HCT116 (cell line): ENCODE measurements at regions not wholly inside any gene's neighbourhood (a gene's known extent, or its start where the extent isn't known, plus 50 kb on each side); places are given as distances from the start of the nearest gene placed in this dataset.

Source experiments
- EGR1 ChIP-seq: IDR thresholded peaks from 2 replicates; pipeline ENCODE4 v1.6.1; 2012; ENCODE audit warnings: low read depth
- EZH2 ChIP-seq: fragments of 200-600 bp; sonication (generic); IDR thresholded peaks from 2 replicates; pipeline ENCODE4 v1.6.1; 2017; ENCODE audit warnings: antibody characterized with exemption, mixed run types
- FOSL1 ChIP-seq: IDR thresholded peaks from 2 replicates; pipeline ENCODE4 v1.6.1; 2012; ENCODE audit warnings: low read depth
- JUND ChIP-seq: IDR thresholded peaks from 2 replicates; pipeline ENCODE4 v1.6.1; 2012
- POLR2A ChIP-seq: IDR thresholded peaks from 2 replicates; pipeline ENCODE4 v1.7.0; 2011; ENCODE audit warnings: borderline replicate concordance; ENCODE audit not compliant: insufficient read depth, insufficient read length; ENCODE audit errors: extremely low read depth
- POLR2AphosphoS5 ChIP-seq: IDR thresholded peaks from 2 replicates; pipeline ENCODE4 v1.6.1; 2011; ENCODE audit warnings: mild to moderate bottlenecking, low read depth, low read length, moderate library complexity
- RAD21 ChIP-seq: IDR thresholded peaks from 2 replicates; pipeline ENCODE4 v1.6.1; 2012; ENCODE audit warnings: low read depth, mild to moderate bottlenecking
- ZFX ChIP-seq: fragments of 450-650 bp; IDR thresholded peaks from 2 replicates; pipeline ENCODE4 v1.6.1; 2017
- ZNF274 ChIP-seq: fragments of 200-500 bp; sonication (Bioruptor generic); IDR thresholded peaks from 2 replicates; pipeline ENCODE4 v1.6.1; 2014; ENCODE audit warnings: mild to moderate bottlenecking, low read depth, low read length, inconsistent platforms
- TF ChIP-seq, protein P1 (sequence below): IDR thresholded peaks from 2 replicates; pipeline ENCODE4 v1.6.1; 2012
- TF ChIP-seq, protein P2 (sequence below), 3 experiments: fragments of 200-600 bp in 1 of 3; sonication (generic) in 1 of 3; IDR thresholded peaks in 2 of 3; conservative IDR thresholded peaks in 1 of 3; 2 replicates each; pipeline ENCODE4 v1.5.1; 2012 to 2017; ENCODE audit warnings: low read depth in 2 of 3, low read length in 2 of 3, antibody characterized with exemption in 1 of 3, borderline replicate concordance in 1 of 3, control low read depth in 1 of 3, mild to moderate bottlenecking in 1 of 3, mixed read lengths in 1 of 3, mixed run types in 1 of 3, moderate library complexity in 1 of 3; ENCODE audit not compliant: insufficient read depth in 1 of 3
- TF ChIP-seq, protein P3 (sequence below): IDR thresholded peaks from 2 replicates; pipeline ENCODE4 v1.6.1; 2012; ENCODE audit warnings: low read depth

DNA sequence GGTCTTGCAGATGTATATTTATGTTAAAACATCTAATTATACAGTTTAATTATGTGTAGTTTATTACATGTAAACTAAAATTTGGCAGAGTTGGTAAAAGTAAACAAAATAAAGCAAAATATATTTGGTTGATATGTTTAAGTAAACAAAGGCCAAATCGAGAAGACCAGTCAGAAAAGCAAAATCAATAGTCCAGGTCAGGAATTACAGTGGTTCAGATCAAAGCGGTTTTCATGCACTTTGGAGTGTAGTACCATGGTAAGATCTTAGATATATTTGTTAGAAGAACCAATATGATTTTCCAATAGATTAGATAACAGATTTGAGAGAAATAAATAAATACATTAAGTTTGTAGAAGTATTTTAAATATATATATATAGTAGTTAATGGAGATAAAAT is 1421.6 kb upstream of the CDH8 start:
- TF ChIP-seq JUND (no peak), EZH2 (no peak), POLR2A (no peak), EGR1 (no peak), ZFX (no peak), ZNF274 (no peak), RAD21 (no peak), FOSL1 (no peak), POLR2AphosphoS5 (no peak)
- TF ChIP-seq, protein P1, sequence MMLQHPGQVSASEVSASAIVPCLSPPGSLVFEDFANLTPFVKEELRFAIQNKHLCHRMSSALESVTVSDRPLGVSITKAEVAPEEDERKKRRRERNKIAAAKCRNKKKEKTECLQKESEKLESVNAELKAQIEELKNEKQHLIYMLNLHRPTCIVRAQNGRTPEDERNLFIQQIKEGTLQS, result no peak
- TF ChIP-seq, protein P2, sequence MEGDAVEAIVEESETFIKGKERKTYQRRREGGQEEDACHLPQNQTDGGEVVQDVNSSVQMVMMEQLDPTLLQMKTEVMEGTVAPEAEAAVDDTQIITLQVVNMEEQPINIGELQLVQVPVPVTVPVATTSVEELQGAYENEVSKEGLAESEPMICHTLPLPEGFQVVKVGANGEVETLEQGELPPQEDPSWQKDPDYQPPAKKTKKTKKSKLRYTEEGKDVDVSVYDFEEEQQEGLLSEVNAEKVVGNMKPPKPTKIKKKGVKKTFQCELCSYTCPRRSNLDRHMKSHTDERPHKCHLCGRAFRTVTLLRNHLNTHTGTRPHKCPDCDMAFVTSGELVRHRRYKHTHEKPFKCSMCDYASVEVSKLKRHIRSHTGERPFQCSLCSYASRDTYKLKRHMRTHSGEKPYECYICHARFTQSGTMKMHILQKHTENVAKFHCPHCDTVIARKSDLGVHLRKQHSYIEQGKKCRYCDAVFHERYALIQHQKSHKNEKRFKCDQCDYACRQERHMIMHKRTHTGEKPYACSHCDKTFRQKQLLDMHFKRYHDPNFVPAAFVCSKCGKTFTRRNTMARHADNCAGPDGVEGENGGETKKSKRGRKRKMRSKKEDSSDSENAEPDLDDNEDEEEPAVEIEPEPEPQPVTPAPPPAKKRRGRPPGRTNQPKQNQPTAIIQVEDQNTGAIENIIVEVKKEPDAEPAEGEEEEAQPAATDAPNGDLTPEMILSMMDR (IDR thresholded peaks at IDR 0.05 in 2 of 3, conservative IDR thresholded peaks at IDR 0.05 in 1 of 3; ENCODE audit: borderline replicate concordance in 1 of 3, insufficient read depth in 1 of 3, low read depth in 2 of 3, low read length in 2 of 3), result no peak
- TF ChIP-seq, protein P3, sequence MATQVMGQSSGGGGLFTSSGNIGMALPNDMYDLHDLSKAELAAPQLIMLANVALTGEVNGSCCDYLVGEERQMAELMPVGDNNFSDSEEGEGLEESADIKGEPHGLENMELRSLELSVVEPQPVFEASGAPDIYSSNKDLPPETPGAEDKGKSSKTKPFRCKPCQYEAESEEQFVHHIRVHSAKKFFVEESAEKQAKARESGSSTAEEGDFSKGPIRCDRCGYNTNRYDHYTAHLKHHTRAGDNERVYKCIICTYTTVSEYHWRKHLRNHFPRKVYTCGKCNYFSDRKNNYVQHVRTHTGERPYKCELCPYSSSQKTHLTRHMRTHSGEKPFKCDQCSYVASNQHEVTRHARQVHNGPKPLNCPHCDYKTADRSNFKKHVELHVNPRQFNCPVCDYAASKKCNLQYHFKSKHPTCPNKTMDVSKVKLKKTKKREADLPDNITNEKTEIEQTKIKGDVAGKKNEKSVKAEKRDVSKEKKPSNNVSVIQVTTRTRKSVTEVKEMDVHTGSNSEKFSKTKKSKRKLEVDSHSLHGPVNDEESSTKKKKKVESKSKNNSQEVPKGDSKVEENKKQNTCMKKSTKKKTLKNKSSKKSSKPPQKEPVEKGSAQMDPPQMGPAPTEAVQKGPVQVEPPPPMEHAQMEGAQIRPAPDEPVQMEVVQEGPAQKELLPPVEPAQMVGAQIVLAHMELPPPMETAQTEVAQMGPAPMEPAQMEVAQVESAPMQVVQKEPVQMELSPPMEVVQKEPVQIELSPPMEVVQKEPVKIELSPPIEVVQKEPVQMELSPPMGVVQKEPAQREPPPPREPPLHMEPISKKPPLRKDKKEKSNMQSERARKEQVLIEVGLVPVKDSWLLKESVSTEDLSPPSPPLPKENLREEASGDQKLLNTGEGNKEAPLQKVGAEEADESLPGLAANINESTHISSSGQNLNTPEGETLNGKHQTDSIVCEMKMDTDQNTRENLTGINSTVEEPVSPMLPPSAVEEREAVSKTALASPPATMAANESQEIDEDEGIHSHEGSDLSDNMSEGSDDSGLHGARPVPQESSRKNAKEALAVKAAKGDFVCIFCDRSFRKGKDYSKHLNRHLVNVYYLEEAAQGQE, result no peak
